ENCODE measurements at regions not wholly inside any gene's neighbourhood (a gene's known extent, or its start where the extent isn't known, plus 50 kb on each side); places are given as distances from the start of the nearest gene placed in this dataset.

- TF ChIP-seq CTCF (IDR thresholded peaks at IDR 0.05; ENCODE audit: low read depth, low read length, missing input control) (no peak), SP1 (IDR thresholded peaks at IDR 0.05) (no peak), EGR1 (IDR thresholded peaks at IDR 0.05; ENCODE audit: low read depth in 2 of 2) (no peak), MAX (IDR thresholded peaks at IDR 0.05) (no peak), ATF3 (IDR thresholded peaks at IDR 0.05) (no peak)
These were observed 79.2 kb upstream of the RIPOR2 start for GRCh38 chr6:25014791-25015560.

Measured in liver (tissue), 3 donors.